ENCODE measurements at regions not wholly inside any gene's neighbourhood (a gene's known extent, or its start where the extent isn't known, plus 50 kb on each side); places are given as distances from the start of the nearest gene placed in this dataset.

- intact Hi-C loops (cut with micrococcal nuclease) = no loop called here
- Histone ChIP-seq H3K9me2 (ENCODE audit: insufficient read depth) (no peaks in the 10 kb centered on the region), H3K27me3 (ENCODE audit: insufficient read depth, low read length) (no peaks in the 10 kb centered on the region), H3K9me3 (ENCODE audit: control insufficient read depth in 1 of 2, insufficient read depth in 1 of 2, low read depth in 1 of 2, low read length in 2 of 2) (no peaks in the 10 kb centered on the region), H3K9ac (ENCODE audit: low read length) (no peak overlapping the region), H3K4me2 (ENCODE audit: low read length) (no peak overlapping the region), H3K4me3 (replicated peaks in 1 of 2; ENCODE audit: low read depth in 1 of 2, low read length in 2 of 2) (no peak overlapping the region), H3K27ac (ENCODE audit: low read depth, low read length) (no peak overlapping the region), H4K20me1 (ENCODE audit: insufficient read depth) (no peaks in the 10 kb centered on the region), H3K4me1 (ENCODE audit: control insufficient read depth in 1 of 2, insufficient read depth in 2 of 2, low read length in 2 of 2) (peaks cover 0 to 8% of the 10 kb centered on the region in 2 experiments; a peak in 2 of 4 replicates), H2AFZ (ENCODE audit: low read depth, low read length, poor library complexity, severe bottlenecking) (no peak overlapping the region), H3K36me3 (ENCODE audit: control insufficient read depth in 1 of 2, insufficient read depth in 2 of 2, low read length in 2 of 2) (no peaks in the 10 kb centered on the region), H3K79me2 (ENCODE audit: insufficient read depth, low read length) (no peaks in the 10 kb centered on the region)
- TF ChIP-seq SP1 (IDR thresholded peaks at IDR 0.05; ENCODE audit: low read depth) = no peak
- no peak for TF ChIP-seq POLR2AphosphoS5 (IDR thresholded peaks at IDR 0.05; ENCODE audit: low read depth, low read length)
- TF ChIP-seq CTCF (IDR thresholded peaks at IDR 0.05 in 2 of 3, conservative IDR thresholded peaks at IDR 0.05 in 1 of 3; ENCODE audit: borderline replicate concordance in 1 of 3, insufficient read depth in 1 of 3, low read depth in 2 of 3, low read length in 2 of 3) = no peak
- no peak for TF ChIP-seq YY1 (IDR thresholded peaks at IDR 0.05; ENCODE audit: extremely low read depth, insufficient replicate concordance, low read depth, low read length)
- no peak for TF ChIP-seq JUND (IDR thresholded peaks at IDR 0.05)
- no peak for TF ChIP-seq POLR2A (IDR thresholded peaks at IDR 0.05; ENCODE audit: borderline replicate concordance, extremely low read depth, insufficient read depth, insufficient read length)
- no peak for TF ChIP-seq ZBTB33 (IDR thresholded peaks at IDR 0.05; ENCODE audit: extremely low read depth, insufficient replicate concordance, low read length)
- no peak for TF ChIP-seq REST (IDR thresholded peaks at IDR 0.05; ENCODE audit: low read depth)
- TF ChIP-seq ELF1 (IDR thresholded peaks at IDR 0.05; ENCODE audit: borderline replicate concordance, low read depth) = no peak
- no peak for TF ChIP-seq CBX3 (IDR thresholded peaks at IDR 0.05; ENCODE audit: low read depth)
- TF ChIP-seq EGR1 (IDR thresholded peaks at IDR 0.05; ENCODE audit: low read depth) = no peak
- TF ChIP-seq EZH2phosphoT487 (IDR thresholded peaks at IDR 0.05; ENCODE audit: borderline replicate concordance) = no peak
- TF ChIP-seq TCF7L2 (IDR thresholded peaks at IDR 0.05; ENCODE audit: borderline replicate concordance, extremely low read depth, insufficient read depth, insufficient read length) = no peak
- no peak for TF ChIP-seq ZNF274 (IDR thresholded peaks at IDR 0.05; ENCODE audit: low read depth, low read length)
- no peak for TF ChIP-seq EZH2 (IDR thresholded peaks at IDR 0.05)
- no peak for TF ChIP-seq CEBPB (IDR thresholded peaks at IDR 0.05; ENCODE audit: low read depth)
- no peak for TF ChIP-seq SRF (IDR thresholded peaks at IDR 0.05; ENCODE audit: low read depth)
- no peak for TF ChIP-seq ATF3 (IDR thresholded peaks at IDR 0.05)
- ATAC-seq (no peak), DNase-seq (ENCODE audit: low read depth, low spot score) (no peak)
- CTCF ChIA-PET = no interaction called here
- POLR2A ChIA-PET = no interaction called here
- RAD21 ChIA-PET (ENCODE audit: low non-redundant PET in 1 of 2, low total read pairs in 2 of 2, uncharacterized antibody in 2 of 2, unreplicated experiment in 2 of 2) = no interaction called here
- no TSS peak for BruUV-seq (replicated peaks)
Observed at GRCh38 chr2:149986861-149987260, 399.3 kb upstream of the MMADHC start.
